GM12875 (cell line): ENCODE measurements at regions not wholly inside any gene's neighbourhood (a gene's known extent, or its start where the extent isn't known, plus 50 kb on each side); places are given as distances from the start of the nearest gene placed in this dataset.

ENCODE experiments used
- H3K4me3 ChIP-seq: one replicate; pipeline ENCODE4 v1.5.1; 2011; ENCODE audit warnings: low read depth, low read length, control low read depth
- CTCF ChIP-seq: IDR thresholded peaks from 2 replicates; pipeline ENCODE4 v1.5.1; 2011; ENCODE audit warnings: low read depth, mild to moderate bottlenecking, control low read depth, inconsistent platforms, low read length, moderate library complexity, borderline replicate concordance; ENCODE audit not compliant: insufficient read depth

GRCh38 chr2:116891191-116891590 lies 923.3 kb upstream of the DDX18 start:
- no peak overlapping the region for H3K4me3 ChIP-seq
- TF ChIP-seq CTCF = no peak

- no peak for TF ChIP-seq CTCF
- no peak overlapping the region for H3K4me3 ChIP-seq
Measured at GRCh38 chr2:116911540-116911939, 903.0 kb upstream of the DDX18 start.

- no peak for TF ChIP-seq CTCF
Measured at GRCh38 chr2:116915673-116916072, 898.8 kb upstream of the DDX18 start.

GRCh38 chr2:116917196-116917595 lies 897.3 kb upstream of the DDX18 start:
- no peak overlapping the region for H3K4me3 ChIP-seq
- no peak for TF ChIP-seq CTCF

More at GRCh38 chr2:116915673-116916072, 898.8 kb upstream of the DDX18 start:
- no peak overlapping the region for H3K4me3 ChIP-seq

- TF ChIP-seq CTCF = no peak
- no peak overlapping the region for H3K4me3 ChIP-seq
Measured at GRCh38 chr2:116918574-116918973, 895.9 kb upstream of the DDX18 start.

GRCh38 chr2:116922414-116922813 lies 892.1 kb upstream of the DDX18 start:
- TF ChIP-seq CTCF = no peak
- no peak overlapping the region for H3K4me3 ChIP-seq

- no peak overlapping the region for H3K4me3 ChIP-seq
- TF ChIP-seq CTCF = no peak
Measured at GRCh38 chr2:116924509-116924908, 890.0 kb upstream of the DDX18 start.
